ENCODE measurements at regions not wholly inside any gene's neighbourhood (a gene's known extent, or its start where the extent isn't known, plus 50 kb on each side); places are given as distances from the start of the nearest gene placed in this dataset.
"Not testable (repeated sequence)": the region's sequence is repeated elsewhere in the genome, so short reads cannot be mapped to it uniquely, and the experiment has no call there.

DNA sequence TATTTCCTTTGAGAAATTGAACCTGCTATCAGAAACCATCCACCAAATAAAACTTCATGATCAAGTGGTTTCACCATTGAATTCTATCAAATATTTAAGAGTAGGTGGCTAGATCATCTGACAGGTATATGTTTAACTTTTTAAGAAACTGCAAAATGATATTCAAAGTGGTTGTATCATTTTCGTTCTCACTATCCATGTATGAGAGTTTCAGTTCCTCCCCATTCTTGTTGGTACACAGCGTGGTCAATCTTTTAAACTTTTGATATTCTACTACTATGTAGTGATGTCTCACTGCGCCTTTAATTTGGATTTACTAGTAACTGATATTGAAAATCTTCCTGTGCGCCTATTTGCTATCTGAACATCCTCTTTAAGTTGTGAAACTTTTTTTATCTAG is 163.7 kb downstream of the CYB561 start:
- H3K4me3 ChIP-seq (ENCODE audit: insufficient read depth, low read length, poor library complexity, severe bottlenecking) = no peak overlapping the region
- no peaks in the 10 kb centered on the region for H3K27me3 ChIP-seq (ENCODE audit: low read length)
- TF ChIP-seq, protein P1, sequence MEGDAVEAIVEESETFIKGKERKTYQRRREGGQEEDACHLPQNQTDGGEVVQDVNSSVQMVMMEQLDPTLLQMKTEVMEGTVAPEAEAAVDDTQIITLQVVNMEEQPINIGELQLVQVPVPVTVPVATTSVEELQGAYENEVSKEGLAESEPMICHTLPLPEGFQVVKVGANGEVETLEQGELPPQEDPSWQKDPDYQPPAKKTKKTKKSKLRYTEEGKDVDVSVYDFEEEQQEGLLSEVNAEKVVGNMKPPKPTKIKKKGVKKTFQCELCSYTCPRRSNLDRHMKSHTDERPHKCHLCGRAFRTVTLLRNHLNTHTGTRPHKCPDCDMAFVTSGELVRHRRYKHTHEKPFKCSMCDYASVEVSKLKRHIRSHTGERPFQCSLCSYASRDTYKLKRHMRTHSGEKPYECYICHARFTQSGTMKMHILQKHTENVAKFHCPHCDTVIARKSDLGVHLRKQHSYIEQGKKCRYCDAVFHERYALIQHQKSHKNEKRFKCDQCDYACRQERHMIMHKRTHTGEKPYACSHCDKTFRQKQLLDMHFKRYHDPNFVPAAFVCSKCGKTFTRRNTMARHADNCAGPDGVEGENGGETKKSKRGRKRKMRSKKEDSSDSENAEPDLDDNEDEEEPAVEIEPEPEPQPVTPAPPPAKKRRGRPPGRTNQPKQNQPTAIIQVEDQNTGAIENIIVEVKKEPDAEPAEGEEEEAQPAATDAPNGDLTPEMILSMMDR (IDR thresholded peaks at IDR 0.05; ENCODE audit: insufficient read depth, low read length, poor library complexity, severe bottlenecking) = no peak
- no peak for TF ChIP-seq EZH2phosphoT487 (conservative IDR thresholded peaks at IDR 0.05; ENCODE audit: low read length)
- H3K9me3 ChIP-seq (ENCODE audit: insufficient read depth, low read length) = 0 out of 2 replicates have a peak, but pooled peaks cover 6% of the 10 kb centered on the region
- H3K36me3 ChIP-seq (ENCODE audit: low read length) = no peaks in the 10 kb centered on the region
- H3F3A ChIP-seq (ENCODE audit: insufficient read depth) = no peaks in the 10 kb centered on the region
- H3K9ac ChIP-seq (ENCODE audit: low read length) = no peak overlapping the region
- H3K4me2 ChIP-seq (ENCODE audit: low read depth, low read length, poor library complexity, severe bottlenecking) = no peak overlapping the region
- no peaks in the 10 kb centered on the region for H4K20me1 ChIP-seq (ENCODE audit: low read depth, low read length)
- H3K9me2 ChIP-seq (replicated peaks; ENCODE audit: insufficient read depth, low read length) = no peaks in the 10 kb centered on the region
- H3K79me2 ChIP-seq (ENCODE audit: insufficient read depth, low read length) = no peaks in the 10 kb centered on the region
- H2AFZ ChIP-seq (ENCODE audit: low read depth, low read length, severe bottlenecking) = no peak overlapping the region
- no peak overlapping the region for H3K27ac ChIP-seq (ENCODE audit: low read depth, low read length)

DNA sequence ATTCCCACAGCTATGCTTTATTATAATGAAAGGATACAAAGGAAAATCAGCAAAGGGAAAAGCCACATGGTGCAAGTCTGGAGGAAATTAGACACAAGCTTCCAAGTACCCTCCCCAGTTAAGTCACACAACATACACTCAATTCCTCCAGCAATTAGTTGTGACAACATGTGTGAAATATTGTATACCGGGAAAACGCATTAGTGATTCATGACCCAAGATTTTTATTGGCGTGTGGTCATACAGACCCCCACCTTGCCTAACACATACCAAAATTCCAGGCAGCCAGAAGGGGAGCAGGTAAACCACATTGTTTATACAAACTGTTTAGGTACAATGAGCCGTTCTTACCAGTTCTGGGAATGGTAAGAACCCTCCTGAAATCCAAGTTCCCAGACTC is 160.6 kb downstream of the CYB561 start:
- Histone ChIP-seq H3K9ac (ENCODE audit: low read length) (no peak overlapping the region), H3K36me3 (ENCODE audit: low read length) (no peaks in the 10 kb centered on the region)

DNA sequence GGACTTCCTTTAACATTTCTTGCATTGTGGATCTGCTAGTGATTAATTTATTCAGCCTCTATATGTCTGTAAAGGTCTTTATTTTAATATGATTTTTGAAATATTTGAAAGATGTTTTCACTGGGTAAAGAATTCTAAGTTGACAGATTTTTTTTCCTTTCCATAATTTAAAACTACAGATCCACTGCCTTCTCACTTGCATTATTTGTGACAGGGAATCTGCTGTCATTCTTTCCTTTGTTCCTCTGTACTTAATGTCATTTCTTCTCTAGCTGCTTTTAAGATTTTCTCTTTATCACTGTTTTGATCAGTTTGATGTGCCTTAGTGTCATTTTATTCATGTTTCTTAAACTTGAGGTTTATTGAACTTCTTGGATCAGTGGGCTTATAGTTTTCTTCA is 159.9 kb downstream of the CYB561 start:
- Histone ChIP-seq H4K20me1 (ENCODE audit: low read depth, low read length) (no peaks in the 10 kb centered on the region), H2AFZ (ENCODE audit: low read depth, low read length, severe bottlenecking) (no peak overlapping the region), H3K4me3 (ENCODE audit: insufficient read depth, low read length, poor library complexity, severe bottlenecking) (no peak overlapping the region), H3K9me3 (ENCODE audit: insufficient read depth, low read length) (0 out of 2 replicates have a peak, but pooled peaks cover 6% of the 10 kb centered on the region), H3K27me3 (ENCODE audit: low read length) (no peaks in the 10 kb centered on the region), H3K9me2 (replicated peaks; ENCODE audit: insufficient read depth, low read length) (no peaks in the 10 kb centered on the region), H3K27ac (ENCODE audit: low read depth, low read length) (no peak overlapping the region), H3F3A (ENCODE audit: insufficient read depth) (no peaks in the 10 kb centered on the region), H3K4me2 (ENCODE audit: low read depth, low read length, poor library complexity, severe bottlenecking) (no peak overlapping the region), H3K79me2 (ENCODE audit: insufficient read depth, low read length) (no peaks in the 10 kb centered on the region), H3K36me3 (ENCODE audit: low read length) (no peaks in the 10 kb centered on the region), H3K9ac (ENCODE audit: low read length) (no peak overlapping the region)
- no peak for TF ChIP-seq EZH2phosphoT487 (conservative IDR thresholded peaks at IDR 0.05; ENCODE audit: low read length)
- TF ChIP-seq, protein P1 (IDR thresholded peaks at IDR 0.05; ENCODE audit: insufficient read depth, low read length, poor library complexity, severe bottlenecking) = no peak

More for the DNA sequence above, 160.6 kb downstream of the CYB561 start:
- no peak overlapping the region for H2AFZ ChIP-seq (ENCODE audit: low read depth, low read length, severe bottlenecking)
- H4K20me1 ChIP-seq (ENCODE audit: low read depth, low read length) = no peaks in the 10 kb centered on the region
- H3K4me2 ChIP-seq (ENCODE audit: low read depth, low read length, poor library complexity, severe bottlenecking) = no peak overlapping the region
- H3K4me3 ChIP-seq (ENCODE audit: insufficient read depth, low read length, poor library complexity, severe bottlenecking) = no peak overlapping the region
- 0 out of 2 replicates have a peak, but pooled peaks cover 6% of the 10 kb centered on the region for H3K9me3 ChIP-seq (ENCODE audit: insufficient read depth, low read length)
- H3K9me2 ChIP-seq (replicated peaks; ENCODE audit: insufficient read depth, low read length) = no peaks in the 10 kb centered on the region
- H3K27me3 ChIP-seq (ENCODE audit: low read length) = no peaks in the 10 kb centered on the region
- no peaks in the 10 kb centered on the region for H3K79me2 ChIP-seq (ENCODE audit: insufficient read depth, low read length)
- no peak for TF ChIP-seq EZH2phosphoT487 (conservative IDR thresholded peaks at IDR 0.05; ENCODE audit: low read length)
- TF ChIP-seq, protein P1 (IDR thresholded peaks at IDR 0.05; ENCODE audit: insufficient read depth, low read length, poor library complexity, severe bottlenecking) = no peak
- no peaks in the 10 kb centered on the region for H3F3A ChIP-seq (ENCODE audit: insufficient read depth)
- no peak overlapping the region for H3K27ac ChIP-seq (ENCODE audit: low read depth, low read length)

DNA sequence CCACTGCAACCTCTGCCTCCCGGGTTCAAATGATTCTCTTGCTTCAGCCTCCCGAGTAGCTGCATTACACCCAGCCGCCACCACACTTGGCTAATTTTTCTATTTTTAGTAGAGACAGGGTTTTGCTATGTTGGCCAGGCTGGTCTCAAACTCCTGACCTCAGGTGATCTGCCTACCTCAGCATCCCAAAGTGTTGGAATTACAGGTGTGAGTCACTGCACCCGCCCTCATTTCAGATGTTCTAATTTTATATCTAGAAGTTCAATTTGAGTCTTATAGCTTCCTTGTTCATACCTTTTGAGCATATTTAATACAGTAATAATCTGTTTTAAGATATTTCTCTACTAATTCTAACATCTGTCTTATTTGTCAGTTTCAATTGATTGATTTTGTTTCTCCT is 159.1 kb downstream of the CYB561 start:
- H3F3A ChIP-seq (ENCODE audit: insufficient read depth); H3K27me3 ChIP-seq (ENCODE audit: low read length); H3K9me2 ChIP-seq (replicated peaks; ENCODE audit: insufficient read depth, low read length); H3K9ac ChIP-seq (ENCODE audit: low read length); H3K79me2 ChIP-seq (ENCODE audit: insufficient read depth, low read length); H3K4me2 ChIP-seq (ENCODE audit: low read depth, low read length, poor library complexity, severe bottlenecking); H3K9me3 ChIP-seq (ENCODE audit: insufficient read depth, low read length); H3K27ac ChIP-seq (ENCODE audit: low read depth, low read length); H3K4me3 ChIP-seq (ENCODE audit: insufficient read depth, low read length, poor library complexity, severe bottlenecking); H2AFZ ChIP-seq (ENCODE audit: low read depth, low read length, severe bottlenecking); H3K36me3 ChIP-seq (ENCODE audit: low read length); H4K20me1 ChIP-seq (ENCODE audit: low read depth, low read length): not testable (repeated sequence)
